ENCODE measurements at regions not wholly inside any gene's neighbourhood (a gene's known extent, or its start where the extent isn't known, plus 50 kb on each side); places are given as distances from the start of the nearest gene placed in this dataset.

- H3K36me3 ChIP-seq: no peaks in the 10 kb centered on the region
- no peak for TF ChIP-seq CTCF (IDR thresholded peaks at IDR 0.05)
- no peaks in the 10 kb centered on the region for H3K4me1 ChIP-seq
- DNase-seq (no peak), ATAC-seq (no peak)
- WGBS, 2 donors: 60% methylated on average over 3 of the region's 3 CpGs
- intact Hi-C loops (cut with DNase I): no loop called here
- H3K27me3 ChIP-seq: no peaks in the 10 kb centered on the region
- no peak overlapping the region for H3K4me3 ChIP-seq
- H3K9me3 ChIP-seq: no peaks in the 10 kb centered on the region
- no peak overlapping the region for H3K27ac ChIP-seq
These were observed 869.2 kb downstream of the EFNA5 start for GRCh38 chr5:106801554-106801953.

DNA sequence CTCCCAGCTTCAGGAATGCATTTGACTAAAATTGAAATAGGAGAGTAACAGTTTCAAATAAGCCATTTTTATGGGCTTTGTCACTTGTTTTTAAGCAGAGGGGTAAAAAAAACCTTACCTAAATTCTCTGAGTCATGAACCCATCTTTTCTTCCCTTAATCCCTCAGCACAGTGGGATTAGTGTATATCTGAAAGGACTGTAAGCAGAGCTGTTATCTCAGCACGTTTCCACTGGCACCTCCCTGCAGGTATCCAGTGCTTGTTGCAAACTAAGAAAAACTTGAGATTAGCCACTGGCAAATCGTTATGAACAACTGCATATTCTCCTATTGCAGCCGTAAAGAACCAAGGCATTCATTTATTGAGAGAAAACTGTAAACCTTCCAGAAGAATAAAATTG is 872.7 kb downstream of the EFNA5 start:
- H3K36me3 ChIP-seq: no peaks in the 10 kb centered on the region
- TF ChIP-seq CTCF (IDR thresholded peaks at IDR 0.05): no peak
- DNase-seq (no peak), ATAC-seq (no peak)
- H3K4me1 ChIP-seq: no peaks in the 10 kb centered on the region
- H3K27ac ChIP-seq: no peak overlapping the region
- no peaks in the 10 kb centered on the region for H3K9me3 ChIP-seq
- intact Hi-C loops (cut with DNase I): no loop called here
- 40 to 50% methylated on average over 3 of the region's 3 CpGs for WGBS, 2 donors
- no peak overlapping the region for H3K4me3 ChIP-seq
- H3K27me3 ChIP-seq: no peaks in the 10 kb centered on the region

DNA sequence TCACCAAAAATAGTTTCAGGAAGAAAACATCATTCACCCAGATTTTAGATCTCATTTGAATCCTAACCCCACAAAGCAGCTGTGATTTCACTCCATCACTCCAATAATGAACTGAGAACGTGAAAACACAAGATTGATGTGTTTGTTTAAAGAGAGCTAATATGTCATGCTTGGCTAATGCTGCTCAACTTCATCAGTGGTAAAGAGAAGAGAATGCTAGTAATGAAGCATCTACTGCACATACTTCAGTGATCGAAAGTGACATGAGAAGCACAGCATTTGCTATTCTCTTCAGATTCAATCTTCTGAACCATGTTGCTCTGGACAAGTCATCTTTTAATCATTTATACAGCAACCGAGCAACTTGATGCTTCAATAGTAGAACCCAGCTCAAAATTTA is 874.7 kb downstream of the EFNA5 start:
- 80 to 83% methylated on average over 3 of the region's 3 CpGs for WGBS, 2 donors
- Histone ChIP-seq H3K27me3 (no peaks in the 10 kb centered on the region), H3K27ac (no peak overlapping the region), H3K4me1 (no peaks in the 10 kb centered on the region), H3K4me3 (no peak overlapping the region), H3K9me3 (no peaks in the 10 kb centered on the region), H3K36me3 (no peaks in the 10 kb centered on the region)
- TF ChIP-seq CTCF (IDR thresholded peaks at IDR 0.05): no peak
- ATAC-seq (no peak), DNase-seq (no peak)
- intact Hi-C loops (cut with DNase I): no loop called here

GRCh38 chr5:106784846-106785245 is 885.9 kb downstream of the EFNA5 start:
- intact Hi-C loops (cut with DNase I): no loop called here

More at GRCh38 chr5:106784846-106785245, 885.9 kb downstream of the EFNA5 start:
- no peaks in the 10 kb centered on the region for H3K36me3 ChIP-seq
- no peak for TF ChIP-seq CTCF (IDR thresholded peaks at IDR 0.05)
- 93 to 97% methylated on average over 1 of the region's 1 CpG for WGBS, 2 donors
- H3K4me1 ChIP-seq: no peaks in the 10 kb centered on the region
- no peak overlapping the region for H3K27ac ChIP-seq
- ATAC-seq (no peak), DNase-seq (no peak)
- H3K4me3 ChIP-seq: no peak overlapping the region
- peaks cover 0 to 16% (median 0%) of the 10 kb centered on the region in 11 donors for H3K9me3 ChIP-seq
- no peaks in the 10 kb centered on the region for H3K27me3 ChIP-seq
